GM12865 (cell line): ENCODE measurements at regions not wholly inside any gene's neighbourhood (a gene's known extent, or its start where the extent isn't known, plus 50 kb on each side); places are given as distances from the start of the nearest gene placed in this dataset.

ENCODE experiments used
- DNase-seq: peaks from one replicate; pipeline ENCODE4 v3.0.0; 2010; ENCODE audit warnings: low read depth
- H3K4me3 ChIP-seq: 2 replicates; pipeline ENCODE4 v1.5.1; 2011; ENCODE audit warnings: mild to moderate bottlenecking, low read depth, low read length, control low read depth
- TF ChIP-seq, protein P1 (sequence below): IDR thresholded peaks from 2 replicates; pipeline ENCODE4 v1.5.1; 2011; ENCODE audit warnings: low read length, control low read depth, low read depth, inconsistent platforms; ENCODE audit not compliant: insufficient read depth; ENCODE audit errors: missing control alignments

DNA sequence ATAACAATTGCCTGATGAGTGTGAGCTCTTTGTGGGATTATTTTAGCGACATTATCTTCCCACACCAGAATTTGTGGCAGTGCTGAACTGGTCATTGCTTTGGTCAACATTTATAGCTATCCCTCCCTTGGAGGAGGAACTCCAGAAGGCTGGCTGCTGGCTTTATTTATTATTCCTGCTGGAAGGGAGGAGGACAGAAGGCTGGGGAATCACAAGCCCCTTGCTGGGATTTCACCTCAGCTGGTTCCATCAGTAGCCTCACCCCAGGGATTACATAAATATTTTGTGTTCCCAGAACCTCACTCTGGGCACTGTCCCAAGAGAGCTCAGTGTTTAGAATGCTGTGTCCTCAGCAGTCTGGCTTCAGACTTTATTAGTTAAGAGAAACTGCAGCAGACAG lies 102.8 kb upstream of the C1orf21 start:
- TF ChIP-seq, protein P1, sequence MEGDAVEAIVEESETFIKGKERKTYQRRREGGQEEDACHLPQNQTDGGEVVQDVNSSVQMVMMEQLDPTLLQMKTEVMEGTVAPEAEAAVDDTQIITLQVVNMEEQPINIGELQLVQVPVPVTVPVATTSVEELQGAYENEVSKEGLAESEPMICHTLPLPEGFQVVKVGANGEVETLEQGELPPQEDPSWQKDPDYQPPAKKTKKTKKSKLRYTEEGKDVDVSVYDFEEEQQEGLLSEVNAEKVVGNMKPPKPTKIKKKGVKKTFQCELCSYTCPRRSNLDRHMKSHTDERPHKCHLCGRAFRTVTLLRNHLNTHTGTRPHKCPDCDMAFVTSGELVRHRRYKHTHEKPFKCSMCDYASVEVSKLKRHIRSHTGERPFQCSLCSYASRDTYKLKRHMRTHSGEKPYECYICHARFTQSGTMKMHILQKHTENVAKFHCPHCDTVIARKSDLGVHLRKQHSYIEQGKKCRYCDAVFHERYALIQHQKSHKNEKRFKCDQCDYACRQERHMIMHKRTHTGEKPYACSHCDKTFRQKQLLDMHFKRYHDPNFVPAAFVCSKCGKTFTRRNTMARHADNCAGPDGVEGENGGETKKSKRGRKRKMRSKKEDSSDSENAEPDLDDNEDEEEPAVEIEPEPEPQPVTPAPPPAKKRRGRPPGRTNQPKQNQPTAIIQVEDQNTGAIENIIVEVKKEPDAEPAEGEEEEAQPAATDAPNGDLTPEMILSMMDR = no peak

DNA sequence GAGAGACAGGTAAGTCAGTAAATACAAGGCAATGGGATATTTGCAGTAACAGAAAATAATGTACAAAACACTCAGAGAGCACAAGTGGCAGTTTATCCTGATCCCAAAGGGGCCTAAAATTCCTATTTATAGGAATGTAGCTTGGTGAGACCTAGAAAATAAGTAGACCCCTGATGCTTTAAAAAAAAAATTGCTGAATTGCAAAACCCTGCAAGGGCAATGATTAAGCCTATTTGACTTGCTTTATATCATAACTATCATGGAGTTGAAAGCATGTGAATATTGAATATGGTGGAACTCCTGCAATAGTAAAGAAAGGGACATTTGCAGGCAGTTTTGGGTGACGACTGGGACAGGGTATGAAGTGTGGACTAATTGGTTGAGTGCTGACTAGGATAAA lies 101.9 kb upstream of the C1orf21 start:
- TF ChIP-seq, protein P1 = no peak
- no peak for DNase-seq
- H3K4me3 ChIP-seq = no peak overlapping the region

More for the DNA sequence above, 102.8 kb upstream of the C1orf21 start:
- H3K4me3 ChIP-seq = no peak overlapping the region
- DNase-seq = no peak

DNA sequence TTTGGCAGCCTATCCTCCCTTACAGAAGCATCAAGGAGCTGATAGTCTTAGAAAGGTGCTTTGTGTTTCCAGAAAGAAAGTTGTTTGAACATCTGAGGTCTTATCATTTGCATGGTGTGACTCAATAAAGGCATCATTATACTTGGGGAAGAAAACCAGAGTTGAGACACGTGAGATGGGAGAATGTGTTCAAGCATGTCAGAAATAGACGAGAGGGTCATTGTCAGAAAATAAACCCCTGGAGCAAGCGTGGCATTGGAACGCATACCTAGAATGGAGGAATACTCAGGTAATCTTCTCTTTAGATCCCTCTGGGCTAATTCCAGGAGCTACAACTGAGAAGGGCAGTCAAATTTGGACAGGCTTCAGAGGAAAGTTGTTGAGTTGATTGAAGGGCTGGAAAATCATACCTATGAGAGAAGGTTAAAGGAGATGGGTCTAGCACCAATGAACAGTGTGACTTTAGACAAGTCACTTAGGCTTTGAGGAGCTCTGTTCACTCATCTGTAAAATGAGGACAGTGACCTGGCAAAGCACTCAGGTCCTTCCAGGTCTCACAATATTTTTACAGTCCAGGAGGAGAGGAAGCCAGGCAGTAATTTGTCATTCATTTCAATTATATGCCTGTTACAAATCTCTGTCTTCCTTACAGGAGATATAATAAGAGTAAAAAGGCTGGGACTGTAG lies 101.3 kb upstream of the C1orf21 start:
- no peak overlapping the region for H3K4me3 ChIP-seq
- no peak for DNase-seq
- TF ChIP-seq, protein P1 = no peak

DNA sequence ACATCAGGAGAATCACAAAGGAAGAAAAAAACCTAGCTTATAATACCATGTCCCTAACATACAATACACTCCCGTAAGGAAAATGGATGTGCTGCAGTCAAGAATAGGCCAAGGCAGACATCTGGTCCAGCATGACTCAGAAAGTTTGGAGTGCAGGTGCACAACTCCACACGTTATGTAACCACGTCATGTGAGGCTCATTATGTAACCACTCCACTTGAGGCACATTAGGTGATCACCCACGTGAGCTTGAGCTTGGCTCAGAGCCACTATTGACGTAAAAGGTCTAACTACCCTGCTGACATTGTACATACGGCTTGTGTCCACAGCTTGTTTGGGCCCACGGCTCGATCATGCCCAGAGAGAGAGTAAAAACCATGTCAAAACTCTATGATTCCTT lies 99.8 kb upstream of the C1orf21 start:
- H3K4me3 ChIP-seq = no peak overlapping the region
- DNase-seq = no peak
- TF ChIP-seq, protein P1 = no peak

DNA sequence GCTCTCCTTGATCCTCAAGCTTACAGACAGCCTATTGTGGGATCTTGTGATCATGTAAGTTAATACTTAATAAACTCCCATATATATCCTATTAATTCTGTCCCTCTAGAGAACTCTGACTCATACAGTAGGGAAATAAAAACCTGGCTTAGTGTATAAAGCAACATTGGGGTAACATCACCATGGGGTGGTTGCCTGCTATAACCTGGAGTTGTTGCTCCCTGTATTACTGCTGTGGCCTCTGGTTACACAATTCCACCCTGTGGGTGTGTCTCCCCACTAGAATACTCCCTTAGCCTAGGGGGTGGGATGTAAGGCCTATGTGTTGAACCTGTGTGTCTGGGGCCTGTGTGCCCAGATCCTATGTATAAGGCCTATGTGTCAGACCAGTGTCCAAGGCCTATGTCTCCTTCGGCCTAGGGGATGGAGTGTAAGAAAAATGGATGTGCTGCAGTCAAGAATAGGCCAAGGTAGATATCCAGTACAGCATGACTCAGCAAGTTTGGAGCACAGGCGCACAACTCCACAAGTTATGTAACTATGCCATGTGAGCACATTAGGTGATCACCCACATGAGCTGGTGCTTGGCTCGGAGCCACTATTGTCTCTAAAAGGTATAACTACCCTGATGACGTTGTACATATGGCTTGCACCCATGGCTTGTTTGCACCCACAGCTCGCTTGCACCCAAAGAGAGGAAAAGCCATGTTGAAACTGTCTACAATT lies 96.8 kb upstream of the C1orf21 start:
- no peak overlapping the region for H3K4me3 ChIP-seq
- DNase-seq = peak; percentile 32
- TF ChIP-seq, protein P1 = no peak

DNA sequence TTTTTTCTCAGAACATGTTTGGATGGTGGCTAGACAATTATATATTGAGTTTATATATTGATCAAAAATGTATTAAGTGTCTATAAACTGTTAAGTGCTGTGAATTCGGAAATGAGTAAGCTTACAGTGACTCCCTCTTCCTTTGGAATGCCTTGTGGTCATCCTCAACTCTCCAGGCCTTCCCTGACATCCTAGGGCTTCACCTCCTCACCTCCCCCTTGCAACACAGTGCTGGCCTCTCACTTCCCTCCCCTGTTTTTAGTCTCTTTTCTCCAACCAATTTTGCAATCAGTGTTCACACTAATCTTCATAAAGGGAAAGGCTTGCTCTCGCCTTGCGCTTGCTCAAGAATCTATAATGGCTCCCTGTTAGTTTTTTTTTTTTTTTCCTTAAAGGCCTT lies 95.1 kb upstream of the C1orf21 start:
- no peak overlapping the region for H3K4me3 ChIP-seq
- no peak for DNase-seq
- TF ChIP-seq, protein P1 = no peak
